Vagina (tissue), 2 donors: ENCODE measurements at regions not wholly inside any gene's neighbourhood (a gene's known extent, or its start where the extent isn't known, plus 50 kb on each side); places are given as distances from the start of the nearest gene placed in this dataset.

ENCODE experiments used
- DNase-seq, 2 donors: peaks; one replicate each; pipeline ENCODE4 v3.0.0-alpha.2; 2017; ENCODE audit errors: extremely low spot score in 2 of 2
- H3K27ac ChIP-seq: fragments of 200-600 bp; sonication (generic); one replicate; pipeline ENCODE4 v1.5.1; 2019
- H3K27me3 ChIP-seq: fragments of 200-600 bp; sonication (generic); one replicate; pipeline ENCODE4 v1.5.1; 2019
- H3K36me3 ChIP-seq, 2 donors: fragments of 200-600 bp; sonication (generic); one replicate each; pipeline ENCODE4 v1.5.1; 2017 to 2019
- H3K4me1 ChIP-seq: fragments of 200-600 bp; sonication (generic); one replicate; pipeline ENCODE4 v1.5.1; 2019
- H3K4me3 ChIP-seq, 2 donors: fragments of 200-600 bp; sonication (generic); 1 replicate in 1 of 2; 2 replicates in 1 of 2; pipeline ENCODE4 v1.5.1; 2016 to 2019
- H3K9me3 ChIP-seq: fragments of 200-600 bp; sonication (generic); one replicate; pipeline ENCODE4 v1.5.1; 2019
- CTCF ChIP-seq, 3 experiments: fragments of 450-650 bp in 2 of 3; fragments of 200-600 bp in 1 of 3; sonication (generic) in 1 of 3; IDR thresholded peaks; one replicate each; pipeline ENCODE4 v1.5.1; 2017 to 2019; ENCODE audit warnings: antibody characterized with exemption in 3 of 3, mild to moderate bottlenecking in 2 of 3, moderate library complexity in 2 of 3
- POLR2A ChIP-seq, 2 donors: fragments of 450-650 bp; IDR thresholded peaks; one replicate each; pipeline ENCODE4 v1.6.1; 2017; ENCODE audit warnings: antibody characterized with exemption in 2 of 2, mild to moderate bottlenecking in 2 of 2, moderate library complexity in 2 of 2
- POLR2AphosphoS5 ChIP-seq, 2 donors: sonication (generic); formaldehyde crosslinking; IDR thresholded peaks; one replicate each; pipeline ENCODE4 v1.9.0; 2017; ENCODE audit warnings: antibody characterized with exemption in 2 of 2, mild to moderate bottlenecking in 2 of 2, low read depth in 1 of 2; ENCODE audit not compliant: insufficient read depth in 1 of 2
- intact Hi-C: fragments of 100-400 bp; cut with DNase I; formaldehyde crosslinking; loops from one replicate; pipeline ENCODE4 v1.15.1; 2023

GRCh38 chrX:22445880-22446279 lies 173.2 kb downstream of the CBLL2 start:
- no peak for DNase-seq
- no peaks in the 10 kb centered on the region for H3K9me3 ChIP-seq
- H3K27ac ChIP-seq, result no peak overlapping the region
- H3K27me3 ChIP-seq, result no peaks in the 10 kb centered on the region
- H3K4me3 ChIP-seq, result no peak overlapping the region
- H3K36me3 ChIP-seq, result no peaks in the 10 kb centered on the region
- H3K4me1 ChIP-seq, result no peaks in the 10 kb centered on the region
- intact Hi-C loops, result no loop called here
- TF ChIP-seq CTCF (IDR thresholded peaks at IDR 0.05) (no peak), POLR2A (IDR thresholded peaks at IDR 0.05) (no peak), POLR2AphosphoS5 (IDR thresholded peaks at IDR 0.05; ENCODE audit: insufficient read depth in 1 of 2, low read depth in 1 of 2) (no peak)

GRCh38 chrX:22462959-22463358 lies 190.2 kb downstream of the CBLL2 start:
- H3K36me3 ChIP-seq, result no peaks in the 10 kb centered on the region
- intact Hi-C loops, result no loop called here
- H3K4me1 ChIP-seq, result no peaks in the 10 kb centered on the region
- no peaks in the 10 kb centered on the region for H3K9me3 ChIP-seq
- no peak for TF ChIP-seq POLR2A (IDR thresholded peaks at IDR 0.05)
- no peak for TF ChIP-seq CTCF (IDR thresholded peaks at IDR 0.05)
- no peak for TF ChIP-seq POLR2AphosphoS5 (IDR thresholded peaks at IDR 0.05; ENCODE audit: insufficient read depth in 1 of 2, low read depth in 1 of 2)
- H3K27me3 ChIP-seq, result no peaks in the 10 kb centered on the region
- H3K4me3 ChIP-seq, result no peak overlapping the region
- DNase-seq, result no peak
- no peak overlapping the region for H3K27ac ChIP-seq

GRCh38 chrX:22467571-22467970 lies 194.9 kb downstream of the CBLL2 start:
- no peaks in the 10 kb centered on the region for H3K9me3 ChIP-seq
- H3K4me3 ChIP-seq, result no peak overlapping the region
- H3K27me3 ChIP-seq, result no peaks in the 10 kb centered on the region
- H3K27ac ChIP-seq, result no peak overlapping the region
- no peaks in the 10 kb centered on the region for H3K4me1 ChIP-seq
- TF ChIP-seq CTCF (IDR thresholded peaks at IDR 0.05) (no peak), POLR2AphosphoS5 (IDR thresholded peaks at IDR 0.05; ENCODE audit: insufficient read depth in 1 of 2, low read depth in 1 of 2) (no peak), POLR2A (IDR thresholded peaks at IDR 0.05) (no peak)
- intact Hi-C loops, result no loop called here
- no peaks in the 10 kb centered on the region for H3K36me3 ChIP-seq
- no peak for DNase-seq

GRCh38 chrX:22481436-22481835 lies 208.7 kb downstream of the CBLL2 start:
- no peak overlapping the region for H3K27ac ChIP-seq
- no peaks in the 10 kb centered on the region for H3K27me3 ChIP-seq
- H3K4me3 ChIP-seq, result no peak overlapping the region
- no peaks in the 10 kb centered on the region for H3K4me1 ChIP-seq
- H3K36me3 ChIP-seq, result no peaks in the 10 kb centered on the region
- TF ChIP-seq POLR2AphosphoS5 (IDR thresholded peaks at IDR 0.05; ENCODE audit: insufficient read depth in 1 of 2, low read depth in 1 of 2), result no peak
- TF ChIP-seq CTCF (IDR thresholded peaks at IDR 0.05), result no peak
- no peak for TF ChIP-seq POLR2A (IDR thresholded peaks at IDR 0.05)
- no peak for DNase-seq
- intact Hi-C loops, result no loop called here
- H3K9me3 ChIP-seq, result no peaks in the 10 kb centered on the region

GRCh38 chrX:22486296-22486695 lies 213.6 kb downstream of the CBLL2 start:
- TF ChIP-seq CTCF (IDR thresholded peaks at IDR 0.05), result no peak
- TF ChIP-seq POLR2A (IDR thresholded peaks at IDR 0.05), result no peak
- no peak for TF ChIP-seq POLR2AphosphoS5 (IDR thresholded peaks at IDR 0.05; ENCODE audit: insufficient read depth in 1 of 2, low read depth in 1 of 2)
- no peaks in the 10 kb centered on the region for H3K4me1 ChIP-seq

More at GRCh38 chrX:22486296-22486695, 213.6 kb downstream of the CBLL2 start:
- Histone ChIP-seq H3K27me3 (no peaks in the 10 kb centered on the region), H3K4me3 (no peak overlapping the region), H3K9me3 (no peaks in the 10 kb centered on the region), H3K27ac (no peak overlapping the region), H3K36me3 (no peaks in the 10 kb centered on the region)
- intact Hi-C loops, result no loop called here
- no peak for DNase-seq
